GM23248 (cell line): ENCODE measurements at regions not wholly inside any gene's neighbourhood (a gene's known extent, or its start where the extent isn't known, plus 50 kb on each side); places are given as distances from the start of the nearest gene placed in this dataset.

ENCODE experiments used
- DNase-seq: peaks from one replicate; pipeline ENCODE4 v3.0.0-alpha.2; 2015
- H2AFZ ChIP-seq: fragments of 200-600 bp; sonication (generic); 2 replicates; pipeline ENCODE4 v1.6.1; 2016; ENCODE audit warnings: antibody characterized with exemption
- H3F3A ChIP-seq: fragments of 200-600 bp; sonication (generic); 2 replicates; pipeline ENCODE4 v1.6.1; 2016; ENCODE audit warnings: mild to moderate bottlenecking, antibody characterized with exemption, mixed run types; ENCODE audit not compliant: insufficient read depth
- H3K27ac ChIP-seq: fragments of 200-600 bp; sonication (generic); 2 replicates; pipeline ENCODE4 v1.5.1; 2016; ENCODE audit warnings: mild to moderate bottlenecking
- H3K27me3 ChIP-seq: fragments of 200-600 bp; sonication (generic); replicated peaks from 2 replicates; pipeline ENCODE4 v1.6.1; 2016; ENCODE audit warnings: mild to moderate bottlenecking; ENCODE audit not compliant: insufficient read depth
- H3K36me3 ChIP-seq: fragments of 200-600 bp; sonication (generic); 2 replicates; pipeline ENCODE4 v1.6.1; 2016; ENCODE audit warnings: low read depth, mild to moderate bottlenecking
- H3K4me1 ChIP-seq: fragments of 200-600 bp; sonication (generic); 2 replicates; pipeline ENCODE4 v1.6.1; 2016; ENCODE audit warnings: mild to moderate bottlenecking; ENCODE audit not compliant: insufficient read depth
- H3K4me2 ChIP-seq: fragments of 200-600 bp; sonication (generic); one replicate; pipeline ENCODE4 v1.6.1; 2016; ENCODE audit warnings: mild to moderate bottlenecking; ENCODE audit not compliant: unreplicated experiment
- H3K4me3 ChIP-seq: fragments of 200-600 bp; sonication (generic); 2 replicates; pipeline ENCODE4 v1.5.1; 2016; ENCODE audit warnings: mild to moderate bottlenecking
- H3K79me2 ChIP-seq: fragments of 200-600 bp; sonication (generic); 2 replicates; pipeline ENCODE4 v1.6.1; 2016; ENCODE audit warnings: mild to moderate bottlenecking; ENCODE audit not compliant: insufficient read depth
- H3K9ac ChIP-seq: fragments of 200-600 bp; sonication (generic); 2 replicates; pipeline ENCODE4 v1.6.1; 2016; ENCODE audit warnings: mild to moderate bottlenecking
- H3K9me2 ChIP-seq: fragments of 200-600 bp; sonication (generic); 2 replicates; pipeline ENCODE4 v1.6.1; 2016; ENCODE audit warnings: mixed run types, mild to moderate bottlenecking, moderate library complexity; ENCODE audit not compliant: insufficient read depth
- H3K9me3 ChIP-seq: fragments of 200-600 bp; sonication (generic); one replicate; pipeline ENCODE4 v1.6.1; 2017; ENCODE audit warnings: low read depth
- H4K20me1 ChIP-seq: fragments of 200-600 bp; sonication (generic); 2 replicates; pipeline ENCODE4 v1.6.0; 2016; ENCODE audit not compliant: insufficient read depth
- EZH2 ChIP-seq: fragments of 200-600 bp; sonication (generic); IDR thresholded peaks from 2 replicates; pipeline ENCODE4 v1.6.1; 2018; ENCODE audit warnings: antibody characterized with exemption, mild to moderate bottlenecking; ENCODE audit not compliant: insufficient read depth, poor library complexity, severe bottlenecking
- EZH2phosphoT487 ChIP-seq: fragments of 200-600 bp; sonication (generic); IDR thresholded peaks from 2 replicates; pipeline ENCODE4 v1.6.1; 2018; ENCODE audit warnings: antibody characterized with exemption, moderate library complexity, mild to moderate bottlenecking, low read depth; ENCODE audit not compliant: insufficient read depth
- WGBS, 2 experiments: methylation state at CpG; one replicate each; pipeline ENCODE4 v1.1.6; 2015 to 2017; ENCODE audit warnings: low lambda C conversion rate in 2 of 2, low coverage in 1 of 2; ENCODE audit errors: missing lambda C conversion rate in 2 of 2; 5-methylcytosine and 5-hydroxymethylcytosine counted together
- in situ Hi-C: fragments of 300-500 bp; cut with MboI; formaldehyde crosslinking; loops from 2 replicates; pipeline ENCODE4 v1.15.0; 2020

GRCh38 chr15:72998226-72998625 is 54.0 kb upstream of the NEO1 start:
- Histone ChIP-seq H3K36me3 (no peaks in the 10 kb centered on the region), H3K4me3 (no peak overlapping the region), H3K4me2 (no peak overlapping the region), H4K20me1 (no peaks in the 10 kb centered on the region), H2AFZ (peak overlapping the region; percentile 16; the same call in 1 of the 2 replicates), H3K79me2 (no peaks in the 10 kb centered on the region), H3F3A (peaks cover 2% of the 10 kb centered on the region), H3K4me1 (peaks cover 8% of the 10 kb centered on the region), H3K27me3 (no peaks in the 10 kb centered on the region), H3K9me2 (no peaks in the 10 kb centered on the region), H3K27ac (no peak overlapping the region), H3K9me3 (no peaks in the 10 kb centered on the region), H3K9ac (no peak overlapping the region)
- peak; percentile 38 for DNase-seq
- TF ChIP-seq EZH2 (no peak), EZH2phosphoT487 (no peak)
- 26 to 35% methylated on average over 7 of the region's 7 CpGs for WGBS, 2 experiments
- in situ Hi-C loops = no loop called here

DNA sequence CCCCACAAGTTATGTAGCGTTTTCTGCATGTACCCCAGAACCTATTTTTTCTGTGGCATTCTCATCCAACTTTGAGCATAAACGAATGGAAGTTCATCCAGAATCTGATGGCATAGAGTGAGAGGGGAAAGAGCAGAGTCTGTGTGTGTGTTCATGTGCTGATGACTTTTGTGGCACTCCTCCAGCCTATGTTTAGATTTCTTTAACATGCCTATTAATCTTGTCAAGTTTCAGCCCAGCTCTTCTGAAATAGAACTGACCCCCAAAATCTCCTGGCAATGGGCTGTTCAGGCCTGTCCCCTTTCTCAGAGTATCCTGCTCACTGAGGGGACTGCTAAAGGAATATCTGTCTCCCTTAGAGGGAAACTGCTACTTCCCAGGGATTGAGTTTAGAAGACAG is 56.4 kb upstream of the NEO1 start:
- Histone ChIP-seq H2AFZ (no peak overlapping the region), H3F3A (peaks cover 26% of the 10 kb centered on the region), H3K9me2 (no peaks in the 10 kb centered on the region), H3K4me1 (peaks cover 26% of the 10 kb centered on the region), H3K9ac (no peak overlapping the region), H3K9me3 (no peaks in the 10 kb centered on the region), H3K79me2 (no peaks in the 10 kb centered on the region), H3K4me2 (no peak overlapping the region), H3K27me3 (no peaks in the 10 kb centered on the region), H3K27ac (no peak overlapping the region), H3K4me3 (no peak overlapping the region), H3K36me3 (no peaks in the 10 kb centered on the region), H4K20me1 (no peaks in the 10 kb centered on the region)
- DNase-seq = no peak
- TF ChIP-seq EZH2 (no peak), EZH2phosphoT487 (no peak)
- in situ Hi-C loops = no loop called here
- 47 to 68% methylated on average over 2 of the region's 2 CpGs for WGBS, 2 experiments

GRCh38 chr15:72994534-72995177 is 57.6 kb upstream of the NEO1 start:
- H3K9ac ChIP-seq = peak overlapping the region; percentile 44
- TF ChIP-seq EZH2phosphoT487 (no peak), EZH2 (no peak)
- peak overlapping the region; percentile 31 for H3K4me3 ChIP-seq
- H3K36me3 ChIP-seq = no peaks in the 10 kb centered on the region
- peak; percentile 38 for DNase-seq
- no peaks in the 10 kb centered on the region for H3K79me2 ChIP-seq
- peaks cover 32% of the 10 kb centered on the region for H3K4me1 ChIP-seq
- WGBS, 2 experiments = 18 to 22% methylated on average over 9 of the region's 9 CpGs
- H3K9me2 ChIP-seq = no peaks in the 10 kb centered on the region
- in situ Hi-C loops = no loop called here
- H3K27ac ChIP-seq = no peak overlapping the region
- no peaks in the 10 kb centered on the region for H4K20me1 ChIP-seq
- H3K4me2 ChIP-seq = peak overlapping the region; percentile 43
- H3K27me3 ChIP-seq = no peaks in the 10 kb centered on the region
- H2AFZ ChIP-seq = peak overlapping the region; percentile 64
- H3F3A ChIP-seq = peaks cover 29% of the 10 kb centered on the region
- no peaks in the 10 kb centered on the region for H3K9me3 ChIP-seq

DNA sequence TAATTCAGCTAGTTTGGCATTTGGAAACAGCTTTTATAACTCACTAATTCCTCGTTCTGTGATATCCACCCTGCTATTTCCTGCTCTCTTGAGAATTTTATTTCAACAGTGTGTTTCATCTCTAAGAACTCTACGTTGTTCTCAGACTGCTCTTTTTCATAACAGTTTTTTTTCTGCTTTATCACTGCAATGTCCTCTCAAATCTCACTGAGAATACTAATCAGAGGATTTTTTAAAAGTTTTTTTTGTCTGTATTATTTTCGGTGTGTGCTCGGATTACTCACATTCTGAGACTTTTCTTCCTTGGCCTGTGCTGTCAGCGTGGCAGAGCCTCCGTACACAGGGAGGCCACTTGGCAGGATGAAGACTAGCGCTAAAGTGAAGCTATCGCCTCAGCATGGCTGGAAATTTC is 59.4 kb upstream of the NEO1 start:
- Histone ChIP-seq H3K4me2 (peak overlapping the region; percentile 74), H3K4me3 (peak overlapping the region; percentile 30), H3K9me3 (no peaks in the 10 kb centered on the region), H3K27ac (peak overlapping the region; percentile 71), H3F3A (peaks cover 29% of the 10 kb centered on the region), H3K9me2 (no peaks in the 10 kb centered on the region), H3K27me3 (no peaks in the 10 kb centered on the region), H3K36me3 (no peaks in the 10 kb centered on the region), H2AFZ (peak overlapping the region; percentile 73), H3K9ac (peak overlapping the region; percentile 50), H3K79me2 (no peaks in the 10 kb centered on the region), H4K20me1 (no peaks in the 10 kb centered on the region), H3K4me1 (peaks cover 32% of the 10 kb centered on the region)
- TF ChIP-seq EZH2 = no peak
- no peak for TF ChIP-seq EZH2phosphoT487
- in situ Hi-C loops = no loop called here
- 26 to 34% methylated on average over 8 of the region's 8 CpGs for WGBS, 2 experiments
- peak; percentile 62 for DNase-seq

GRCh38 chr15:72991026-72991425 is 61.2 kb upstream of the NEO1 start:
- Histone ChIP-seq H3K9ac (no peak overlapping the region), H3K36me3 (no peaks in the 10 kb centered on the region), H3F3A (peaks cover 29% of the 10 kb centered on the region), H3K27me3 (no peaks in the 10 kb centered on the region), H4K20me1 (no peaks in the 10 kb centered on the region), H3K79me2 (no peaks in the 10 kb centered on the region), H3K9me2 (no peaks in the 10 kb centered on the region), H3K4me2 (peak overlapping the region; percentile 74), H3K9me3 (no peaks in the 10 kb centered on the region), H3K27ac (peak overlapping the region; percentile 71; the same call in 1 of the 2 replicates), H2AFZ (no peak overlapping the region), H3K4me3 (no peak overlapping the region), H3K4me1 (peaks cover 32% of the 10 kb centered on the region)
- no peak for TF ChIP-seq EZH2phosphoT487
- no peak for TF ChIP-seq EZH2
- WGBS, 2 experiments = 51 to 52% methylated on average over 3 of the region's 3 CpGs
- peak; percentile 29 for DNase-seq
- in situ Hi-C loops = no loop called here
